HT-29 (cell line): ENCODE measurements at regions not wholly inside any gene's neighbourhood (a gene's known extent, or its start where the extent isn't known, plus 50 kb on each side); places are given as distances from the start of the nearest gene placed in this dataset.
"Not testable (repeated sequence)": the region's sequence is repeated elsewhere in the genome, so short reads cannot be mapped to it uniquely, and the experiment has no call there.

Source experiments
- DNase-seq: peaks from one replicate; pipeline ENCODE4 v3.0.0-alpha.2; 2015; ENCODE audit warnings: low spot score

- DNase-seq: no peak
Observed at GRCh38 chr12:83939718-83940117, 972.9 kb downstream of the SLC6A15 start.

DNA sequence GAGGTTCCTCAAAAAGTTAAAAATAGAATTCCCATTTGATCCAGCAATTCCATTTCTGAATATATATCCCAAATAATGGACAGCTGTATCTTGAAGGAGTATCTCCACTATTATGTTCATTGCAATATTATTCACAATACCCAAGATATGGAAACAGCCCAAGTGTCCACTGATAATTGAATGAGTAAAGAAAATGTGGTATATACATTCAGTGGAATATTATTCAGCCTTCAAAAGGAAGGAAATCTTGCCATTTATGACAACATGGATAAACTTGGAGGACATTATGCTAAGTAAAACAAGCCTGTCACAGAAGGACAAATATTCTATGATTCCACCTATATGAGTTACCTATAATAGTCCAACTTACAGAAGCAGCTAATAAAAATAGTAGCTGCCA is 979.0 kb downstream of the SLC6A15 start:
- no peak for DNase-seq

GRCh38 chr12:83932011-83932410 is 980.6 kb downstream of the SLC6A15 start:
- no peak for DNase-seq

DNA sequence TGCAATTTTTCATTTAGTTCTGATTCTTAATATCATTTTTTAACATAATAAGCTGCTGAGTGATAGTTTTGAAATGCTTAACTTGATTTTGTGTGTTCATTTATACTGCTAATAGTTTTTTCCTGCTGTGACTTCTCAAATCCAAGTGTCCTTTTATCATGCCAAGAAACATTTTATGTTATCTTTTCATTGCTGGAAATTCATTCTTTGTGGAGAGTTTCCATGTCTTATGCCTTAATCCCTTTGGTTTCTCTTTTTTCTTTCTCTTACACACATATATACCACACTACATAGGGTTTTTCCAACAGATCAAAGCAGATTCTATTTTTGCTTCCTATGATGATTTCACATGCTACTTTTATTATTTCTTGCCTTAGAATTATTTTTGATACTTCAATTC is 981.1 kb downstream of the SLC6A15 start:
- no peak for DNase-seq

GRCh38 chr12:83929792-83930191 is 982.8 kb downstream of the SLC6A15 start:
- not testable (repeated sequence) for DNase-seq

- DNase-seq: no peak
Observed at GRCh38 chr12:83920821-83921547, 991.6 kb downstream of the SLC6A15 start.

GRCh38 chr12:83919081-83919480 is 993.5 kb downstream of the SLC6A15 start:
- DNase-seq: no peak

GRCh38 chr12:83904175-83904574 is 1008.4 kb downstream of the SLC6A15 start:
- no peak for DNase-seq

DNA sequence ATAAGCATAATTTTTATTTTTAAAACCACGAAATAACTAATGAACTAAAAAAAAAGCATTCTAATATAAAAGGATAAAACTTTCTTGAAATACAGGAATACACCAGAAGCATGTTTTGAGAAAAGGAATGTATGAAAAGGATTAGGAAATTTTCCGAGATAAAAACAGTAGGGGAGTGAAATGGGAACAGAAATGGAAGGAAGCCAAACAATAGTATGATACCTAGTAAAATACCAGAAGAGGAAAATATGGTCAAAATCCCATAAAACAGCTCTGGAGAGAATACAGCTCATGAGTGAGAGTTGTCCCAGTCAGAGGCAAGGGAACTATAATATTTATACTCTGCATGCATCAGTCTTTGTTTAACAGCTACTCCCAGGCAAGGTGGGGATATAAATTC is 1016.2 kb downstream of the SLC6A15 start:
- DNase-seq: no peak

- no peak for DNase-seq
Observed at GRCh38 chr12:83893101-83893500, 1019.5 kb downstream of the SLC6A15 start.

DNA sequence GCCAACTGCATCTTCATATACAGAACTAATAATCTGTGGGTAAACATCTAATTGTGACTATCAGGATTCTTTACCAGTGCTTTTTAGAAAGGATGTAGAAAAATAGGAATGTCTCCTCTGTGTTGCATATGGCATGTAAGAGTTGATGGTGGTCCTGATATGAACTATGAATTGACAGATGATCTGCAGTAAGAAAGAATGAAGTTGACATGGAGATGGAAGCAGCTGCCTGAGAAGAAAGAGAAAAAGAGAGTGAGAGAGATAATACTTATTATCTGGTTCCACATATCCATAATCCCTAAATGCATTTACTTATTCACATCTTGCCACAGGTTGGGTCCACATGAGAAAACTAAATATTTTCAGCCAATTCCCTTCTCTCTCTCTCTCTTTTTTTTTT is 1022.9 kb downstream of the SLC6A15 start:
- no peak for DNase-seq

DNA sequence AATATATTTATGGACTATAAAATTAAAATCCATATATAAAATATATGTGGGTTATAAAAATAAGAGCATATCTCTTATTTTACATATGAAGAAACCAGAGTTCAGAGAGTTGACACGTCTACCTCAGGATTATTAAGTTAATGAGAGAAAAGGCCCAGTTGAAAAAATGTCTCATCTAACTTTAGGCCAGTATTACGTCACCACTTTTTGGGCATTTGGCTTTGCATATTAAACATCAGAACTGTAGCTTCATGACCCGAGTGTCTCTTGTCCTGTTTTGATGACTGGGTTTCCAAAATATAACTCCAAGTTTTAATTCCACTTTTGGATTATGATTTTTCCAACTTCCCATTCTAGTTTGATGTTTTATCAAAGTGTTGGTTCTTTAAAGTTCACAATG is 1026.1 kb downstream of the SLC6A15 start:
- no peak for DNase-seq

- not testable (repeated sequence) for DNase-seq
Observed at GRCh38 chr12:83870921-83871599, 1041.5 kb downstream of the SLC6A15 start.

- DNase-seq: no peak
Observed at GRCh38 chr12:83866477-83866876, 1046.1 kb downstream of the SLC6A15 start.

- peak; percentile 8 for DNase-seq
Observed at GRCh38 chr12:83865431-83865830, 1047.2 kb downstream of the SLC6A15 start.

GRCh38 chr12:83864054-83864453 is 1048.5 kb downstream of the SLC6A15 start:
- no peak for DNase-seq

- DNase-seq: no peak
Observed at GRCh38 chr12:83859021-83859420, 1053.6 kb downstream of the SLC6A15 start.

DNA sequence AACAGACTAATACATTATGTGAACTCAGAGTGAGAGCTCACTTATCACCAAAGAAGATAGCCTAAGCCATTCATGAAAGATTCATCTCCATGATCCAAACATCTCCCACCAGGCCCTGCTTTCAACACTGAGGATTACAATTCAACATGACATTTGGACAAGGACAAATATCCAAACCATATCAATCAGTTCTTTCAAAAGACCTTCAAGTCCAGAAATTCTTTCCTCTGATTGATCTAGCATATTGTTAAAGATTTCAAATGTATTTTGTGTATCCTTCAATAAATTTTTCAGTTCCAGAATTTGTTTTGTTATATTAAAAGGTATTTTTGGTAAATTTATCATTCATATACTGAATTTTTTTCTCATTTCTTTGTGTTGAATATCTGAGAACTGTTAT is 1055.8 kb downstream of the SLC6A15 start:
- no peak for DNase-seq

GRCh38 chr12:83850531-83850930 is 1062.1 kb downstream of the SLC6A15 start:
- no peak for DNase-seq

DNA sequence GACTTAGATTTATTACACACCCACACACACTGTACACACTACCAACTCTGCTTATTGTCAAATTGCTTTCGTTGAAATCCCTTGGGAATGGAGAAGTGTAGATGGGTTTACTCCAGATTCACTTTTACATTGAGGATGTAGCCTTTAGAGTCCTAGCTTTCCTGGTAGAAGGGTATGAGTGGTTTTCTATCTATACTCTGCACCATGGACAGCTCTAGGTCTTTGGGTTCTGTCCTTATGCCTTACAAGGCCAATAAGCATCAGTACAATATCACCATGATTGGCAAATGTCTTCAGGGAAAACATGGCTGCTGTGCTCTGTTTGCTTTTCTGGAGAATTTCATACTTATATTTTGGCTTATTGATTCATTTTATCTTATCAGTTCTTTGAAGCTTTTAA is 1063.9 kb downstream of the SLC6A15 start:
- no peak for DNase-seq

DNA sequence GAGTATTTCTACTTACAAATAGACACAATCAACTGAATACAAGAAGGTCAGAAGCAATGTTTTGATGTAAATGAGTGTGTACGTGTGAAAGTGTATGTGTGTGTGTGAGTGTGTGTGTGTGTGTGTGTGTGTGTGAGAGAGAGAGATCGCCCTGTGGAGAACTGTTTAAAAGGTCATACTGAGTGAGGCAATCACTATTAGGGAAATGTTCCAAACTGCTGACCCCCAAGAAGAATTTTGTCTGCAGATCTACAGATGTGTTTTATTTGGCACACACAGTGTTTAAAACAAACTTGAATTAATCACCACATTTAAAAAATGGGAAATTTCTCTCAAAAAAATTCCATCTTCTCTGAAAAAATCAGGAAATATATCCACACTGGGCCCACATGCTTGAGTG is 1069.1 kb downstream of the SLC6A15 start:
- no peak for DNase-seq

- no peak for DNase-seq
Observed at GRCh38 chr12:83841620-83842019, 1071.0 kb downstream of the SLC6A15 start.

DNA sequence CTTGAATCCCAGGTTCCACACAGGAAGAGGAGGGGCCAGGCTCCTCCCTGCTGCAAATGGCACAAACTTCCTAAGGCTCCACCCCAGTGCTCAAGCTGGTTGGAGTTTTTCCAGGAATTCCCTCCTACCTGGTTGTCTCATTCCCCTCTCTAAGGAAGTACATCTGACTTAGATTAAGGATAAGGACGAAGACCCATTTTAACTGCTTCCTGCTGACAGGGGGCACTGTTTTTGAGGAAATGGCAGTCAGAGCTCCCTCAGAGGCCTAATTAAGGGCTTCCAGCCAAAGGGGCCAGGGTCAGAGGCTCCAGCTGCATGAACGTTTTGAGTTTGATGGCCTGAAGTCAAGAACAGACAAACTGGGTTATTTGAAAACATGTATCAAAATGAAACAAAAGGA is 1084.7 kb downstream of the SLC6A15 start:
- DNase-seq: no peak
